ENCODE measurements at regions not wholly inside any gene's neighbourhood (a gene's known extent, or its start where the extent isn't known, plus 50 kb on each side); places are given as distances from the start of the nearest gene placed in this dataset.

GRCh38 chr7:41182782-41183181 is 520.1 kb downstream of the INHBA start:
- intact Hi-C loops (cut with DNase I; ENCODE audit: low total_unique reads): no loop called here
- H3K4me3 ChIP-seq: no peak overlapping the region
- no peaks in the 10 kb centered on the region for H3K36me3 ChIP-seq
- no peak for DNase-seq
- 62 to 90% (median 86%) methylated on average over 2 of the region's 2 CpGs for WGBS, 5 donors
- no peak for TF ChIP-seq POLR2AphosphoS5 (IDR thresholded peaks at IDR 0.05)
- no peak for TF ChIP-seq POLR2A (IDR thresholded peaks at IDR 0.05)
- TF ChIP-seq CTCF (IDR thresholded peaks at IDR 0.05 in 8 of 11, conservative IDR thresholded peaks at IDR 0.05 in 3 of 11): no peak
- no peak overlapping the region for H3K27ac ChIP-seq
- H3K27me3 ChIP-seq (replicated peaks in 1 of 7): no peaks in the 10 kb centered on the region
- H3K9me3 ChIP-seq: no peaks in the 10 kb centered on the region
- no peaks in the 10 kb centered on the region for H3K4me1 ChIP-seq

- no peak for DNase-seq
- no peaks in the 10 kb centered on the region for H3K36me3 ChIP-seq
- no peaks in the 10 kb centered on the region for H3K27me3 ChIP-seq (replicated peaks in 1 of 7)
- TF ChIP-seq POLR2AphosphoS5 (IDR thresholded peaks at IDR 0.05) (no peak), POLR2A (IDR thresholded peaks at IDR 0.05) (no peak), CTCF (IDR thresholded peaks at IDR 0.05 in 8 of 11, conservative IDR thresholded peaks at IDR 0.05 in 3 of 11) (no peak)
- no peak overlapping the region for H3K4me3 ChIP-seq
- WGBS, 5 donors: 84 to 93% (median 92%) methylated on average over 8 of the region's 8 CpGs
- no peak overlapping the region for H3K27ac ChIP-seq
- peaks cover 0 to 3% (median 0%) of the 10 kb centered on the region in 8 donors for H3K9me3 ChIP-seq
- intact Hi-C loops (cut with DNase I; ENCODE audit: low total_unique reads): no loop called here
- no peaks in the 10 kb centered on the region for H3K4me1 ChIP-seq
Measured at GRCh38 chr7:41175435-41175834, 527.5 kb downstream of the INHBA start.

- no peak for TF ChIP-seq CTCF (IDR thresholded peaks at IDR 0.05 in 8 of 11, conservative IDR thresholded peaks at IDR 0.05 in 3 of 11)
- TF ChIP-seq POLR2A (IDR thresholded peaks at IDR 0.05): no peak
- TF ChIP-seq POLR2AphosphoS5 (IDR thresholded peaks at IDR 0.05): no peak
- Histone ChIP-seq H3K36me3 (no peaks in the 10 kb centered on the region), H3K27ac (no peak overlapping the region), H3K9me3 (peaks cover 0 to 3% (median 0%) of the 10 kb centered on the region in 8 donors), H3K4me3 (no peak overlapping the region), H3K27me3 (replicated peaks in 1 of 7) (no peaks in the 10 kb centered on the region), H3K4me1 (no peaks in the 10 kb centered on the region)
- intact Hi-C loops (cut with DNase I; ENCODE audit: low total_unique reads): no loop called here
- DNase-seq: no peak
- WGBS, 5 donors: 90 to 99% (median 93%) methylated on average over 2 of the region's 2 CpGs
Measured at GRCh38 chr7:41174521-41174920, 528.4 kb downstream of the INHBA start.

- no peak overlapping the region for H3K4me3 ChIP-seq
- H3K4me1 ChIP-seq: no peaks in the 10 kb centered on the region
- TF ChIP-seq POLR2AphosphoS5 (IDR thresholded peaks at IDR 0.05) (no peak), CTCF (IDR thresholded peaks at IDR 0.05 in 8 of 11, conservative IDR thresholded peaks at IDR 0.05 in 3 of 11) (no peak), POLR2A (IDR thresholded peaks at IDR 0.05) (no peak)
- peaks cover 0 to 5% (median 0%) of the 10 kb centered on the region in 8 donors for H3K9me3 ChIP-seq
- 81 to 91% (median 86%) methylated on average over 2 of the region's 2 CpGs for WGBS, 5 donors
- intact Hi-C loops (cut with DNase I; ENCODE audit: low total_unique reads): no loop called here
- H3K36me3 ChIP-seq: no peaks in the 10 kb centered on the region
- H3K27me3 ChIP-seq (replicated peaks in 1 of 7): no peaks in the 10 kb centered on the region
- no peak for DNase-seq
- no peak overlapping the region for H3K27ac ChIP-seq
Measured at GRCh38 chr7:41170466-41170865, 532.4 kb downstream of the INHBA start.
